Body of pancreas (tissue), 4 donors: ENCODE measurements at regions not wholly inside any gene's neighbourhood (a gene's known extent, or its start where the extent isn't known, plus 50 kb on each side); places are given as distances from the start of the nearest gene placed in this dataset.

Experiments used
- ATAC-seq: fragments of 150-250 bp; one replicate; pipeline ENCODE4 v1.9.1; 2016
- DNase-seq, 4 donors: peaks; one replicate each; pipeline ENCODE4 v3.0.0-alpha.2; 2019
- H3K27ac ChIP-seq, 4 donors: fragments of 200-600 bp; sonication (generic); 1 replicate in 3 of 4; 2 replicates in 1 of 4; pipeline versions ENCODE4 v1.5.1 to v1.6.1; 2016 to 2019; ENCODE audit warnings: mild to moderate bottlenecking in 1 of 4, mixed read lengths in 1 of 4, moderate library complexity in 1 of 4
- H3K27me3 ChIP-seq, 2 donors: fragments of 200-600 bp; sonication (generic); one replicate each; pipeline ENCODE4 v1.6.0; 2016; ENCODE audit warnings: mild to moderate bottlenecking in 1 of 2
- H3K36me3 ChIP-seq, 2 donors: fragments of 200-600 bp; sonication (generic); replicated peaks in 1 of 2; 2 replicates each; pipeline ENCODE4 v1.5.1; 2016; ENCODE audit warnings: low read depth in 2 of 2; ENCODE audit not compliant: insufficient read depth in 1 of 2
- H3K4me1 ChIP-seq: fragments of 200-600 bp; sonication (generic); one replicate; pipeline ENCODE4 v1.6.0; 2016
- H3K4me3 ChIP-seq, 2 donors: fragments of 200-600 bp; sonication (generic); 1 replicate in 1 of 2; 2 replicates in 1 of 2; pipeline ENCODE4 v1.5.1; 2016 to 2019
- H3K9me3 ChIP-seq, 3 donors: fragments of 200-600 bp; sonication (generic); 1 replicate in 2 of 3; 2 replicates in 1 of 3; pipeline ENCODE4 v1.5.1; 2016
- POLR2A ChIP-seq, 3 donors: fragments of 450-650 bp; IDR thresholded peaks; one replicate each; pipeline ENCODE4 v1.6.1; 2016; ENCODE audit warnings: antibody characterized with exemption in 3 of 3, mild to moderate bottlenecking in 2 of 3
- WGBS, 2 donors: methylation state at CpG; one replicate each; pipeline ENCODE4 v1.1.5; 2017; 5-methylcytosine and 5-hydroxymethylcytosine counted together
- intact Hi-C: fragments of 100-400 bp; cut with DNase I; formaldehyde crosslinking; loops from one replicate; pipeline ENCODE4 v1.15.1; 2023
- TF ChIP-seq, protein P1 (sequence below), 7 experiments: fragments of 450-650 bp in 4 of 7; fragments of 200-600 bp in 3 of 7; sonication (generic) in 3 of 7; IDR thresholded peaks; one replicate each; pipeline ENCODE4 v1.5.1; 2016 to 2019; ENCODE audit warnings: antibody characterized with exemption in 7 of 7

DNA sequence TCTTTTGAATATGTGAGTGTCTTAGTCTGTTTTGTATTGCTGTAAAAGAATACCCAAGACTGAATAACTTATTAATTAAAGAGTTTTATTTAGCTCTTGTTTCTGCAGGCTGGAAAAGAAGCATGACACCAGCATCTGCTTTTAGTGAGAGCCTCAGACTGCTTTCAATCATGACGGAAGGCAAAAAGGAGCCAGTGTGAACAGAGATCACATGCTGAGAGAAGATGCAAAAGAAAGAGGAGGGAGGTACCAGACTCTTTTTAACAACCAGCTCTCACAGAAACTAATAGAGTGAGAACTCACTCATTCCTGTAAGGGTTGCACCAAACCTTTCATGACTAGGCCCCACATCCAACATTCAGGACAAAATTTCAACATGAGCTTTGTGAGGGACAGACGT, 101.6 kb upstream of the HNMT start:
- H3K4me3 ChIP-seq, result no peak overlapping the region
- no peaks in the 10 kb centered on the region for H3K4me1 ChIP-seq
- ATAC-seq (no peak), DNase-seq (no peak)
- H3K27me3 ChIP-seq, result peaks cover 0 to 4% of the 10 kb centered on the region in 2 donors
- 73 to 86% methylated on average over 2 of the region's 2 CpGs for WGBS, 2 donors
- H3K9me3 ChIP-seq, result no peaks in the 10 kb centered on the region
- TF ChIP-seq POLR2A (IDR thresholded peaks at IDR 0.05), result no peak
- TF ChIP-seq, protein P1, sequence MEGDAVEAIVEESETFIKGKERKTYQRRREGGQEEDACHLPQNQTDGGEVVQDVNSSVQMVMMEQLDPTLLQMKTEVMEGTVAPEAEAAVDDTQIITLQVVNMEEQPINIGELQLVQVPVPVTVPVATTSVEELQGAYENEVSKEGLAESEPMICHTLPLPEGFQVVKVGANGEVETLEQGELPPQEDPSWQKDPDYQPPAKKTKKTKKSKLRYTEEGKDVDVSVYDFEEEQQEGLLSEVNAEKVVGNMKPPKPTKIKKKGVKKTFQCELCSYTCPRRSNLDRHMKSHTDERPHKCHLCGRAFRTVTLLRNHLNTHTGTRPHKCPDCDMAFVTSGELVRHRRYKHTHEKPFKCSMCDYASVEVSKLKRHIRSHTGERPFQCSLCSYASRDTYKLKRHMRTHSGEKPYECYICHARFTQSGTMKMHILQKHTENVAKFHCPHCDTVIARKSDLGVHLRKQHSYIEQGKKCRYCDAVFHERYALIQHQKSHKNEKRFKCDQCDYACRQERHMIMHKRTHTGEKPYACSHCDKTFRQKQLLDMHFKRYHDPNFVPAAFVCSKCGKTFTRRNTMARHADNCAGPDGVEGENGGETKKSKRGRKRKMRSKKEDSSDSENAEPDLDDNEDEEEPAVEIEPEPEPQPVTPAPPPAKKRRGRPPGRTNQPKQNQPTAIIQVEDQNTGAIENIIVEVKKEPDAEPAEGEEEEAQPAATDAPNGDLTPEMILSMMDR (IDR thresholded peaks at IDR 0.05), result no peak
- H3K27ac ChIP-seq, result no peak overlapping the region
- H3K36me3 ChIP-seq, result no peaks in the 10 kb centered on the region
- intact Hi-C loops, result no loop called here

DNA sequence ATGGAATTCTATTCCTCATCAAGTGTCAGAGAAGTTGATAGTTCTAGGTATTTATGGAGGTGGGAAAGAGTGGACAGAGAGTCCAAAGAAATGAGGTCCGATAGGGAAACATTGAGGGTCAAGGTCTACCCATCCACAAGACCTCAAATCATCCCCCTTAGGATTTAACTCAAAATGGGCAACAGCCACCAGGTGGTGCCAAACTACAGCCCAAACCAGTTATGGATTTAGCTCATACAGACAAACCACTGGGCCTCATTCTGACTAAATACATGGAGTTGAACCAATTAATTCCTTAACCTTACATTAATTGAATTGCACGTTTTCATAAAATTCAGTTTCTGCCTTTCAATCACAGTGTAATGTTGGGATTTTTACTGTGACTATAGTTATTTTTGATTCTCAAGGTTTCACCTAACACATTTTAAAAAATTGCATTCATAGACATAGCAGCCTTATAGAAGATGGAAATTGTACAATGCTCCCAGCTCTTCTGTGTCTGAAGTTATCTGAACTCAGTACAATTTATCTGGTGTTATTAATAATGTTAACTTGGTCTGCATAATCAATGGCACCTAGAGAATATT, 98.2 kb upstream of the HNMT start:
- Histone ChIP-seq H3K4me1 (no peaks in the 10 kb centered on the region), H3K27me3 (peaks cover 0 to 4% of the 10 kb centered on the region in 2 donors), H3K27ac (no peak overlapping the region), H3K36me3 (no peaks in the 10 kb centered on the region), H3K9me3 (no peaks in the 10 kb centered on the region), H3K4me3 (no peak overlapping the region)
- intact Hi-C loops, result no loop called here
- TF ChIP-seq POLR2A (IDR thresholded peaks at IDR 0.05), result no peak
- TF ChIP-seq, protein P1 (IDR thresholded peaks at IDR 0.05), result peak; percentile 23 to 52 (median 46)
- WGBS, 2 donors, result 11 to 17% methylated on average over 2 of the region's 2 CpGs
- peak; percentile 24 to 46 (median 26) for DNase-seq
- ATAC-seq, result no peak

DNA sequence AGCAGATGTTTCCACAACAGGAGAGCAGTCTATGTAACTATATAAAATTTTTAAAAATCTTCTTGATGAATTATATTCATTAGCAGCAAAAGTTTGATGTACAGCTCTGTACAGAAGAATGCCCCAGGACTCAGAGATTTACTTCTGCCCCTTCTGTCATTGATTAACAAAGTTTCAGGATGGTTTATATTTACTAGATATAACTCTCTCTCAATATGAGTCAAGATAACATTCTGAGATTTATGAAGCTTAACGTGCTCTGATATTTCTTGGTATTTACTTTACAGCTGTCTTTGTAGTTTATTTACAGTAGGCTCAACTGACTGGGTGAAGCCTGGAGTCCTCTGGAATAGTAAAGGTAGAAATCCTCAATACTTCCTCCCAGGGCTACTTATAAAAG, 93.6 kb upstream of the HNMT start:
- Histone ChIP-seq H3K9me3 (no peaks in the 10 kb centered on the region), H3K27ac (no peak overlapping the region), H3K4me3 (no peak overlapping the region), H3K4me1 (no peaks in the 10 kb centered on the region), H3K27me3 (peaks cover 0 to 4% of the 10 kb centered on the region in 2 donors), H3K36me3 (no peaks in the 10 kb centered on the region)
- no peak for TF ChIP-seq POLR2A (IDR thresholded peaks at IDR 0.05)
- TF ChIP-seq, protein P1 (IDR thresholded peaks at IDR 0.05), result no peak
- ATAC-seq (no peak), DNase-seq (no peak)
- intact Hi-C loops, result no loop called here
- WGBS, 2 donors, result 8 to 14% methylated on average over 1 of the region's 1 CpG

DNA sequence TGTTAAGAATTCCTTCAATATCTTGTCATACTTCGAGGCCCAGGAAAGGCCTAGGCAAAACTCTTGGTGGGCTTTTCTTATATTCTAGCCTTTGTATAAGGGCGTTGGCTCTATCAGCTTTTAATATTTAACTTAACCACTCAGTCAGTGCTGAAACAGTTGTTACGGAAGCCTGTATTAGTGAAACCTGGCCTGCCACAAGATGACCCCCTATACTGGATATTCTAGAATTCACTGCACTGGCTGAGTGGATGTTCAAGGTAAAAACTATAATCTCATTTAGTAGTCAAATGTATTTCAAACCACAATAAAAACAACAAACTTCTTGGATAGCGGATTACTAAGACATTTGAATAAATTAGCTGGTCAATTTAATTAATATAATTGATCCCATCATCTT, 91.7 kb upstream of the HNMT start:
- Histone ChIP-seq H3K9me3 (no peaks in the 10 kb centered on the region), H3K4me3 (no peak overlapping the region), H3K36me3 (no peaks in the 10 kb centered on the region), H3K27me3 (no peaks in the 10 kb centered on the region), H3K27ac (no peak overlapping the region), H3K4me1 (no peaks in the 10 kb centered on the region)
- TF ChIP-seq POLR2A (IDR thresholded peaks at IDR 0.05), result no peak
- TF ChIP-seq, protein P1 (IDR thresholded peaks at IDR 0.05), result no peak
- intact Hi-C loops, result no loop called here
- DNase-seq, result no peak
- WGBS, 2 donors, result 82 to 84% methylated on average over 4 of the region's 4 CpGs
- ATAC-seq, result no peak

DNA sequence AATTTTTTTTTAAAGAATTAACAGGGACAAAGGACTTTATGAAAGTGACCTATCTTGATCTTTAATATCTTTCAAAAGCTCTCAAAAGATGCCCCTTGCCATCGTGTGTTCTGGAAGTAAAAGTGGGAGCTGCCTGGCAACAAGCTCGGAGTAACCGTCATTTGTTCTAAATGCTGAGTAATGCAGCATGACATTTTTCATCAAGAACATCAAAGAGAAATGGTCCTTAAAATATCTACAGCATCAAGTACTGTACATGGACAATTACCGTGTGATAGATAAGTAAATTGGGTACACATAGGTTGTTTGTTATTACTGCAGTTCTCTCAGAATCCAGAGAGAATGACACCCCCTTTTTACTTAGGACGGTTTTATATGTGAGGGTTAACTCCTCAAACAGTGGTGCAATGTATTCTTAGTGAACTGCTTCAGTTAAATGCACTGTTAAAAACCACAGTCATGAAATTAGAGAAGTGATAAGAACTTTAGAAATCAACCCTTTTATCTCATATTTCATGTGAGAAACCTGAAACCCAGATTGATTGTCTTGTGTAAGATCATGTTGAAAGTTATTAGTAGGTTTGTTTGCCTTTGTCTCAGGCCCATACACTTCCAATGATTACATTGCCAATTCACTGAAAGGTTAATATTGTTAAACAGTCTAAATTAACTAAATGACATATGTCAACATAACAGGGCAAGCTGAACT, 90.6 kb upstream of the HNMT start:
- no peak for DNase-seq
- H3K27me3 ChIP-seq, result no peaks in the 10 kb centered on the region
- WGBS, 2 donors, result 14 to 24% methylated on average over 5 of the region's 5 CpGs
- no peak overlapping the region for H3K4me3 ChIP-seq
- no peaks in the 10 kb centered on the region for H3K9me3 ChIP-seq
- no peak for TF ChIP-seq POLR2A (IDR thresholded peaks at IDR 0.05)
- TF ChIP-seq, protein P1 (IDR thresholded peaks at IDR 0.05), result no peak
- no peak overlapping the region for H3K27ac ChIP-seq
- no peaks in the 10 kb centered on the region for H3K4me1 ChIP-seq
- ATAC-seq, result no peak
- intact Hi-C loops, result no loop called here
- no peaks in the 10 kb centered on the region for H3K36me3 ChIP-seq
